ENCODE measurements at regions not wholly inside any gene's neighbourhood (a gene's known extent, or its start where the extent isn't known, plus 50 kb on each side); places are given as distances from the start of the nearest gene placed in this dataset.

DNA sequence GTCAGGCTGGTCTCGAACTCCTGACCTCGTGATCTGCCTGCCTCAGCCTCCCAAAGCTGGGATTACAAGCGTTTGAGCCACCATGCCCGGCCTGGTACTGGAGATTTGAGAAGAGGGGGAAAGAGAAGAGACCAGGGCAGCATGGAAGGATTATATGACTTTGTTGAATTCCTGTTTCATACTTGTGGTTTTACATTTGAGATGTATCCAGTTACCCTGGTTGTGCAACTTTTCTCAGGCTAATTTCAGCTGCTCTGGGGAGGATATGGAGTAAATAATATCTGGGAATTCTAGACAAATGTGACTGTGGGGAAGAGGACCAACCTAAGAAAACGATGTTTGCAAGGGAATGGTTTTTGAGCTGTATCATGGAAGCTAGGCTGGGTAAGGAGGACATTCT lies 89.5 kb upstream of the GREM2 start:
- no peaks in the 10 kb centered on the region for H3K36me3 Mint-ChIP-seq (ENCODE audit: insufficient read depth, unreplicated experiment)
- TF ChIP-seq, protein P1, sequence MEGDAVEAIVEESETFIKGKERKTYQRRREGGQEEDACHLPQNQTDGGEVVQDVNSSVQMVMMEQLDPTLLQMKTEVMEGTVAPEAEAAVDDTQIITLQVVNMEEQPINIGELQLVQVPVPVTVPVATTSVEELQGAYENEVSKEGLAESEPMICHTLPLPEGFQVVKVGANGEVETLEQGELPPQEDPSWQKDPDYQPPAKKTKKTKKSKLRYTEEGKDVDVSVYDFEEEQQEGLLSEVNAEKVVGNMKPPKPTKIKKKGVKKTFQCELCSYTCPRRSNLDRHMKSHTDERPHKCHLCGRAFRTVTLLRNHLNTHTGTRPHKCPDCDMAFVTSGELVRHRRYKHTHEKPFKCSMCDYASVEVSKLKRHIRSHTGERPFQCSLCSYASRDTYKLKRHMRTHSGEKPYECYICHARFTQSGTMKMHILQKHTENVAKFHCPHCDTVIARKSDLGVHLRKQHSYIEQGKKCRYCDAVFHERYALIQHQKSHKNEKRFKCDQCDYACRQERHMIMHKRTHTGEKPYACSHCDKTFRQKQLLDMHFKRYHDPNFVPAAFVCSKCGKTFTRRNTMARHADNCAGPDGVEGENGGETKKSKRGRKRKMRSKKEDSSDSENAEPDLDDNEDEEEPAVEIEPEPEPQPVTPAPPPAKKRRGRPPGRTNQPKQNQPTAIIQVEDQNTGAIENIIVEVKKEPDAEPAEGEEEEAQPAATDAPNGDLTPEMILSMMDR (IDR thresholded peaks at IDR 0.05; ENCODE audit: insufficient read depth in 1 of 2, low read depth in 1 of 2, low read length in 1 of 2, severe bottlenecking in 1 of 2, unreplicated experiment in 1 of 2) = no peak

DNA sequence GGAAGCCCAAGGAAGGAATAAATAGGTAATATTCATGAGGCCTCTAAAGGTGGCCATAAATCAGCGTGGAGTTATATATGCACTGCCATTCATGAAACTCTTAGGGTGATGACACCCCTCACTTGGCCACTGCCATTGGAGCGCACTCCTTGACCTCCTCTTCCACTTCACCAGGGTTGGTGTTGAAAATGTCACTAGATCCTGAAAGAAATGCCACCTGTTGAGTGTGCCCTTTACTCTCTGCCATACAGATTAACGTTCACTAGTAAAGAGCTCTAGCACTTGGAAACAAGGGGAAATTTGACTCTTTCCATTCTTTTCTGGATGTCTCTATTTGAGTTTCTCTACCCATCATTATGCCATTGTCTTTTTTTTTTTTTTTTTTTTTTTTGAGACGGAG lies 83.5 kb upstream of the GREM2 start:
- intact Hi-C loops (cut with micrococcal nuclease; ENCODE audit: unreplicated experiment) = loop anchor here (10.0 kb wide), 1 partner anchor 411 kb away; no protein-coding TSS in a partner anchor

More for the DNA sequence above, 89.5 kb upstream of the GREM2 start:
- BruUV-seq (replicated peaks) = no TSS peak
- CTCF ChIA-PET = no interaction called here
- Mint-ChIP-seq H3K9me3 (ENCODE audit: unreplicated experiment) (no peaks in the 10 kb centered on the region), H3K4me1 (ENCODE audit: low read depth, unreplicated experiment) (no peaks in the 10 kb centered on the region), H3K27ac (ENCODE audit: unreplicated experiment) (no peak overlapping the region), H3K27me3 (ENCODE audit: insufficient read depth, unreplicated experiment) (peaks cover 11% of the 10 kb centered on the region), H3K4me3 (ENCODE audit: unreplicated experiment) (no peak overlapping the region)
- Histone ChIP-seq H3K4me1 (no peaks in the 10 kb centered on the region), H3K27me3 (replicated peaks; ENCODE audit: control insufficient read depth, insufficient read depth, low read length) (no peaks in the 10 kb centered on the region), H3K4me3 (ENCODE audit: low read depth, low read length) (no peak overlapping the region), H3K9me3 (no peaks in the 10 kb centered on the region; the same call in 1 of the 2 replicates), H3K36me3 (ENCODE audit: control insufficient read depth, insufficient read depth, low read length) (no peaks in the 10 kb centered on the region)
- intact Hi-C loops (cut with micrococcal nuclease; ENCODE audit: unreplicated experiment) = no loop called here
- DNase-seq = no peak
- POLR2A ChIA-PET = no interaction called here

DNA sequence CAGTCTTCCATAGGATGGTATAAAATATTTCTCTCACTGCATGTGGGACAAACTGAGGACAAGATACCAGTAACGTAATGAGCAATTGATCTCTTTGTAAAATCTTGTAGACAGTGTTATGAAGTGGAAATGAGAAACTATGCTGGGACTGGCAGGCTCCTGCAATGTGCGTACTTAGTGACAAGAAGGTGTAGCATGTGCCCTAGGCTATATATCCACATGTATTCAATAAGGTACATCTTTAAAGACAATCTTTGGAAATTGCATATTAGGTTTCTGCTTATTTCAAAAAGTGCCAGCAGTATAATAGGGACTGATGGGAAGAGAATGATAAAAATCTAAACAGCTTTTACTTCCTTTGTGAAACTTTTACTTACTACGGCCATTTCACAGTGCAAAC lies 81.9 kb upstream of the GREM2 start:
- no peaks in the 10 kb centered on the region for H3K36me3 Mint-ChIP-seq (ENCODE audit: insufficient read depth, unreplicated experiment)
- H3K4me3 Mint-ChIP-seq (ENCODE audit: unreplicated experiment) = no peak overlapping the region
- Histone ChIP-seq H3K9me3 (no peaks in the 10 kb centered on the region), H3K27me3 (replicated peaks; ENCODE audit: control insufficient read depth, insufficient read depth, low read length) (no peaks in the 10 kb centered on the region), H3K36me3 (ENCODE audit: control insufficient read depth, insufficient read depth, low read length) (no peaks in the 10 kb centered on the region), H3K4me3 (ENCODE audit: low read depth, low read length) (no peak overlapping the region), H3K4me1 (0 out of 2 replicates have a peak, but pooled peaks cover 4% of the 10 kb centered on the region)
- H3K27me3 Mint-ChIP-seq (ENCODE audit: insufficient read depth, unreplicated experiment) = no peaks in the 10 kb centered on the region
- peaks cover 7% of the 10 kb centered on the region for H3K4me1 Mint-ChIP-seq (ENCODE audit: low read depth, unreplicated experiment)
- CTCF ChIA-PET = interaction anchor here (0.6 kb wide), 1 partner anchor 681 kb away, joined by 3 read pairs; no protein-coding TSS in a partner anchor
- no peaks in the 10 kb centered on the region for H3K9me3 Mint-ChIP-seq (ENCODE audit: unreplicated experiment)
- POLR2A ChIA-PET = no interaction called here
- BruUV-seq (replicated peaks) = no TSS peak
- no peak overlapping the region for H3K27ac Mint-ChIP-seq (ENCODE audit: unreplicated experiment)
- TF ChIP-seq, protein P1 (IDR thresholded peaks at IDR 0.05; ENCODE audit: insufficient read depth in 1 of 2, low read depth in 1 of 2, low read length in 1 of 2, severe bottlenecking in 1 of 2, unreplicated experiment in 1 of 2) = no peak
- DNase-seq = no peak
- intact Hi-C loops (cut with micrococcal nuclease; ENCODE audit: unreplicated experiment) = loop anchor here (10.0 kb wide), 1 partner anchor 409 kb away; no protein-coding TSS in a partner anchor

More for the DNA sequence above, 83.5 kb upstream of the GREM2 start:
- Mint-ChIP-seq H3K4me3 (ENCODE audit: unreplicated experiment) (no peak overlapping the region), H3K27ac (ENCODE audit: unreplicated experiment) (no peak overlapping the region), H3K9me3 (ENCODE audit: unreplicated experiment) (no peaks in the 10 kb centered on the region), H3K27me3 (ENCODE audit: insufficient read depth, unreplicated experiment) (peaks cover 3% of the 10 kb centered on the region), H3K4me1 (ENCODE audit: low read depth, unreplicated experiment) (peaks cover 7% of the 10 kb centered on the region), H3K36me3 (ENCODE audit: insufficient read depth, unreplicated experiment) (no peaks in the 10 kb centered on the region)
- Histone ChIP-seq H3K4me3 (ENCODE audit: low read depth, low read length) (no peak overlapping the region), H3K36me3 (ENCODE audit: control insufficient read depth, insufficient read depth, low read length) (no peaks in the 10 kb centered on the region), H3K27me3 (replicated peaks; ENCODE audit: control insufficient read depth, insufficient read depth, low read length) (no peaks in the 10 kb centered on the region), H3K4me1 (0 out of 2 replicates have a peak, but pooled peaks cover 4% of the 10 kb centered on the region), H3K9me3 (no peaks in the 10 kb centered on the region)
- DNase-seq = no peak
- ChIA-PET POLR2A (no interaction called here), CTCF (no interaction called here)
- TF ChIP-seq, protein P1 (IDR thresholded peaks at IDR 0.05; ENCODE audit: insufficient read depth in 1 of 2, low read depth in 1 of 2, low read length in 1 of 2, severe bottlenecking in 1 of 2, unreplicated experiment in 1 of 2) = no peak
- BruUV-seq (replicated peaks) = no TSS peak

Measured in Caco-2 (cell line).